Lung (tissue), 11 donors: ENCODE measurements at regions not wholly inside any gene's neighbourhood (a gene's known extent, or its start where the extent isn't known, plus 50 kb on each side); places are given as distances from the start of the nearest gene placed in this dataset.
A peak's percentile ranks its signal among the peaks of the same experiment; 100 is the strongest.

Source experiments
- ATAC-seq: fragments of 200-7000 bp; cut with Tn5 transposase; one replicate; pipeline ENCODE4 v1.9.1; 2020; ENCODE audit warnings: moderate number of reproducible peaks; ENCODE audit not compliant: insufficient read depth, low FRiP score
- DNase-seq, 3 donors: peaks; one replicate each; pipeline ENCODE4 v3.0.0-alpha.2; 2013 to 2017
- H3K27ac ChIP-seq, 2 donors: one replicate each; pipeline ENCODE4 v1.5.1; 2013; ENCODE audit warnings: mild to moderate bottlenecking in 2 of 2, moderate library complexity in 2 of 2, control low read depth in 1 of 2, inconsistent platforms in 1 of 2, low read depth in 1 of 2, low read length in 1 of 2
- H3K27me3 ChIP-seq, 3 donors: one replicate each; pipeline ENCODE4 v1.5.1; 2013; ENCODE audit warnings: low read length in 2 of 3; ENCODE audit not compliant: control insufficient read depth in 3 of 3, insufficient read depth in 3 of 3
- H3K36me3 ChIP-seq, 4 donors: one replicate each; pipeline ENCODE4 v1.5.1; 2013; ENCODE audit warnings: low read length in 4 of 4, mild to moderate bottlenecking in 1 of 4, moderate library complexity in 1 of 4; ENCODE audit not compliant: control insufficient read depth in 4 of 4, insufficient read depth in 4 of 4
- H3K4me1 ChIP-seq, 5 donors: one replicate each; pipeline ENCODE4 v1.5.1; 2013; ENCODE audit warnings: low read length in 5 of 5, mild to moderate bottlenecking in 2 of 5, moderate library complexity in 1 of 5; ENCODE audit not compliant: control insufficient read depth in 5 of 5, insufficient read depth in 5 of 5
- H3K4me3 ChIP-seq: one replicate; pipeline ENCODE4 v1.5.1; 2013; ENCODE audit warnings: mild to moderate bottlenecking, control low read depth, moderate library complexity
- H3K9ac ChIP-seq, 2 donors: one replicate each; pipeline ENCODE4 v1.5.1; 2013; ENCODE audit warnings: low read length in 2 of 2, control low read depth in 1 of 2; ENCODE audit not compliant: insufficient read depth in 1 of 2
- H3K9me3 ChIP-seq, 4 donors: one replicate each; pipeline ENCODE4 v1.5.1; 2013; ENCODE audit warnings: low read length in 3 of 4, mild to moderate bottlenecking in 1 of 4, moderate library complexity in 1 of 4; ENCODE audit not compliant: control insufficient read depth in 4 of 4, insufficient read depth in 3 of 4
- WGBS, 2 donors: extraction: QIAGEN DNeasy Blood & Tissue Kit; methylation state at CpG; one replicate each; pipeline ENCODE4 v1.1.7; 2013; 5-methylcytosine and 5-hydroxymethylcytosine counted together
- TF ChIP-seq, protein P1 (sequence below): IDR thresholded peaks from 2 replicates; pipeline ENCODE4 v1.5.1; 2012; ENCODE audit warnings: mild to moderate bottlenecking; ENCODE audit errors: control extremely low read depth, extremely low read depth
- donor health status: control.
- donor health status: control.
- donor health status: Bipolar disorder and iron deficiency.
- donor health status: healthy.
- donor health status: DM: yes; HTN: yes; CAD: no.

- no peaks in the 10 kb centered on the region for H3K36me3 ChIP-seq
- no peak overlapping the region for H3K4me3 ChIP-seq
- peaks cover 0 to 13% (median 3%) of the 10 kb centered on the region in 5 donors for H3K4me1 ChIP-seq
- H3K9me3 ChIP-seq: no peaks in the 10 kb centered on the region
- TF ChIP-seq, protein P1, sequence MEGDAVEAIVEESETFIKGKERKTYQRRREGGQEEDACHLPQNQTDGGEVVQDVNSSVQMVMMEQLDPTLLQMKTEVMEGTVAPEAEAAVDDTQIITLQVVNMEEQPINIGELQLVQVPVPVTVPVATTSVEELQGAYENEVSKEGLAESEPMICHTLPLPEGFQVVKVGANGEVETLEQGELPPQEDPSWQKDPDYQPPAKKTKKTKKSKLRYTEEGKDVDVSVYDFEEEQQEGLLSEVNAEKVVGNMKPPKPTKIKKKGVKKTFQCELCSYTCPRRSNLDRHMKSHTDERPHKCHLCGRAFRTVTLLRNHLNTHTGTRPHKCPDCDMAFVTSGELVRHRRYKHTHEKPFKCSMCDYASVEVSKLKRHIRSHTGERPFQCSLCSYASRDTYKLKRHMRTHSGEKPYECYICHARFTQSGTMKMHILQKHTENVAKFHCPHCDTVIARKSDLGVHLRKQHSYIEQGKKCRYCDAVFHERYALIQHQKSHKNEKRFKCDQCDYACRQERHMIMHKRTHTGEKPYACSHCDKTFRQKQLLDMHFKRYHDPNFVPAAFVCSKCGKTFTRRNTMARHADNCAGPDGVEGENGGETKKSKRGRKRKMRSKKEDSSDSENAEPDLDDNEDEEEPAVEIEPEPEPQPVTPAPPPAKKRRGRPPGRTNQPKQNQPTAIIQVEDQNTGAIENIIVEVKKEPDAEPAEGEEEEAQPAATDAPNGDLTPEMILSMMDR: no peak
- DNase-seq: no peak
- H3K9ac ChIP-seq: no peak overlapping the region
- no peak for ATAC-seq
- H3K27me3 ChIP-seq: no peaks in the 10 kb centered on the region
- H3K27ac ChIP-seq: no peak overlapping the region
Measured at GRCh38 chr5:35477911-35478310, 139.8 kb upstream of the SPEF2 start.

GRCh38 chr5:35477321-35477720 is 140.3 kb upstream of the SPEF2 start:
- Histone ChIP-seq H3K9me3 (no peaks in the 10 kb centered on the region), H3K27ac (no peak overlapping the region), H3K4me3 (no peak overlapping the region), H3K9ac (no peak overlapping the region), H3K4me1 (peaks cover 0 to 9% (median 0%) of the 10 kb centered on the region in 5 donors), H3K36me3 (no peaks in the 10 kb centered on the region), H3K27me3 (no peaks in the 10 kb centered on the region)
- ATAC-seq (no peak), DNase-seq (no peak)
- TF ChIP-seq, protein P1: no peak

DNA sequence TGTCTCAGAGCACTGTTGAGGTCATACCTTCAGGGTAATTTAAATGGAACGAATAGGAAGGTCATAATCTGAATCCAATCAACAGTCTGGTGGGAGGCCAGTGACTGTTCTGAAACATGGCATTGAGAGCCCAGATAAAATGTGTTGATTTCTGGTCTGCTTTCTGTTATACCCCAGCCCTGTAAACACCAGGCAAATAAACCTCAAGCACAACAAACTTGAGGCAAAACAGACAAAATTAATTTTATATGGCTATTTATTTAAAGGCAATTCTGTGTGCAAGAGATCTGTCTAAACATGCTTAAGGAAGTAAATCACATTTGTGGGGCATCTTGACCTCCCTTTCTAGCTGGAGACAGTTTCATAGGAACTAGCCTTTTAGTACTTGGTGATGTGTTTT is 140.9 kb upstream of the SPEF2 start:
- H3K27ac ChIP-seq: no peak overlapping the region
- no peak overlapping the region for H3K4me3 ChIP-seq
- no peak for DNase-seq
- peaks cover 0 to 7% (median 0%) of the 10 kb centered on the region in 5 donors for H3K4me1 ChIP-seq
- no peaks in the 10 kb centered on the region for H3K36me3 ChIP-seq
- no peak overlapping the region for H3K9ac ChIP-seq
- no peaks in the 10 kb centered on the region for H3K27me3 ChIP-seq
- H3K9me3 ChIP-seq: peaks cover 0 to 2% (median 0%) of the 10 kb centered on the region in 4 donors
- ATAC-seq: no peak
- WGBS, 2 donors: 64 to 74% methylated on average over 1 of the region's 1 CpG
- TF ChIP-seq, protein P1: no peak

GRCh38 chr5:35476036-35476435 is 141.6 kb upstream of the SPEF2 start:
- DNase-seq (peak in 1 of 3 donors; percentile 9), ATAC-seq (no peak)
- Histone ChIP-seq H3K4me1 (peaks cover 0 to 7% (median 0%) of the 10 kb centered on the region in 5 donors), H3K27me3 (no peaks in the 10 kb centered on the region), H3K9ac (no peak overlapping the region), H3K9me3 (peaks cover 0 to 3% (median 0%) of the 10 kb centered on the region in 4 donors), H3K27ac (no peak overlapping the region), H3K36me3 (no peaks in the 10 kb centered on the region), H3K4me3 (no peak overlapping the region)
- TF ChIP-seq, protein P1: no peak
- 37 to 54% methylated on average over 2 of the region's 2 CpGs for WGBS, 2 donors
